NT2/D1 (cell line): ENCODE measurements at regions not wholly inside any gene's neighbourhood (a gene's known extent, or its start where the extent isn't known, plus 50 kb on each side); places are given as distances from the start of the nearest gene placed in this dataset.

Experiments
- DNase-seq: peaks from one replicate; pipeline ENCODE4 v3.0.0-alpha.2; 2011; ENCODE audit warnings: low read depth, low spot score
- H3K27me3 ChIP-seq: 2 replicates; pipeline ENCODE4 v1.6.0; 2011; ENCODE audit warnings: mild to moderate bottlenecking; ENCODE audit not compliant: insufficient read length, insufficient read depth
- H3K36me3 ChIP-seq: 2 replicates; pipeline ENCODE4 v1.6.1; 2011; ENCODE audit warnings: mild to moderate bottlenecking, low read length, mixed read lengths; ENCODE audit not compliant: insufficient read depth, insufficient read length
- H3K4me1 ChIP-seq: 2 replicates; pipeline ENCODE4 v1.5.1; 2011; ENCODE audit not compliant: insufficient read depth, insufficient read length
- H3K4me3 ChIP-seq: 2 replicates; pipeline ENCODE4 v1.5.1; 2011; ENCODE audit warnings: low read depth; ENCODE audit not compliant: insufficient read length
- H3K9ac ChIP-seq: 2 replicates; pipeline ENCODE4 v1.6.0; 2011; ENCODE audit warnings: low read depth; ENCODE audit not compliant: insufficient read length
- H3K9me3 ChIP-seq: 2 replicates; pipeline ENCODE4 v1.5.1; 2011; ENCODE audit warnings: mild to moderate bottlenecking, low read length; ENCODE audit not compliant: insufficient read depth
- SUZ12 ChIP-seq: IDR thresholded peaks from 2 replicates; pipeline ENCODE4 v1.6.1; 2011; ENCODE audit not compliant: insufficient read length, insufficient read depth; ENCODE audit errors: extremely low read depth
- YY1 ChIP-seq: IDR thresholded peaks from 2 replicates; pipeline ENCODE4 v1.6.1; 2011; ENCODE audit not compliant: insufficient read length, insufficient read depth
- ZNF274 ChIP-seq: IDR thresholded peaks from 2 replicates; pipeline ENCODE4 v1.6.1; 2011; ENCODE audit warnings: mild to moderate bottlenecking, low read depth, low read length

GRCh38 chr14:57078054-57078453, 190.7 kb downstream of the EXOC5 start:
- TF ChIP-seq SUZ12 (no peak), YY1 (no peak), ZNF274 (no peak)
- H3K4me3 ChIP-seq = no peak overlapping the region
- no peaks in the 10 kb centered on the region for H3K4me1 ChIP-seq
- no peak for DNase-seq
- H3K9ac ChIP-seq = no peak overlapping the region
- H3K9me3 ChIP-seq = no peaks in the 10 kb centered on the region
- H3K27me3 ChIP-seq = no peaks in the 10 kb centered on the region
- H3K36me3 ChIP-seq = no peaks in the 10 kb centered on the region

GRCh38 chr14:57073986-57074385, 194.7 kb downstream of the EXOC5 start:
- H3K4me1 ChIP-seq = no peaks in the 10 kb centered on the region
- no peaks in the 10 kb centered on the region for H3K27me3 ChIP-seq
- TF ChIP-seq YY1 (no peak), ZNF274 (no peak), SUZ12 (no peak)
- no peak overlapping the region for H3K4me3 ChIP-seq
- no peak for DNase-seq
- no peak overlapping the region for H3K9ac ChIP-seq
- no peaks in the 10 kb centered on the region for H3K9me3 ChIP-seq
- H3K36me3 ChIP-seq = no peaks in the 10 kb centered on the region

GRCh38 chr14:57071639-57072038, 197.1 kb downstream of the EXOC5 start:
- H3K4me3 ChIP-seq = no peak overlapping the region
- H3K27me3 ChIP-seq = no peaks in the 10 kb centered on the region
- TF ChIP-seq SUZ12 (no peak), ZNF274 (no peak), YY1 (no peak)
- H3K9me3 ChIP-seq = no peaks in the 10 kb centered on the region
- H3K4me1 ChIP-seq = no peaks in the 10 kb centered on the region
- DNase-seq = no peak
- H3K9ac ChIP-seq = no peak overlapping the region
- no peaks in the 10 kb centered on the region for H3K36me3 ChIP-seq

DNA sequence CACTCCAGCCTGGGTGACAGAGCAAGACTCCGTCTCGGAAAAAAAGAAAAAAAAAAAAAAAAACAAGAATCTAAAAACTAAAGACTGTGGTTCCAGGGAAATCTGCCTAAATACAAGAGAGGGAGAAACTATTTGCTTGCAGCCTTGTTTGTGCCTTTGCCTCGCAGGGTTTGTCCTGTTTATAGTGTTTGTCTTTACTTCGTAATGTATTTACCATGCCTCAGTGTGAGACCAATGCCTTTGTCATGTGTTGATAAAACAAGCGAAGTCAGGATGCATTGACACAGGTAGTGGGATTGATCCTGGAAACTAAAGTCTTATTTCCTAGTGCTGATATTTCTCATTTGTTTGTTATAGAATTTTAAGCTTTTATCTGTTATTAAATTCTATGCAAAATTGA, 199.0 kb downstream of the EXOC5 start:
- no peak for DNase-seq
- no peak for TF ChIP-seq ZNF274
- no peak for TF ChIP-seq YY1
- TF ChIP-seq SUZ12 = no peak
- H3K9me3 ChIP-seq = no peaks in the 10 kb centered on the region
- no peaks in the 10 kb centered on the region for H3K36me3 ChIP-seq
- H3K4me1 ChIP-seq = no peaks in the 10 kb centered on the region
- no peak overlapping the region for H3K9ac ChIP-seq
- no peak overlapping the region for H3K4me3 ChIP-seq
- peaks cover 2% of the 10 kb centered on the region for H3K27me3 ChIP-seq

- DNase-seq = no peak
- H3K4me3 ChIP-seq = no peak overlapping the region
- H3K4me1 ChIP-seq = no peaks in the 10 kb centered on the region
- TF ChIP-seq ZNF274 (no peak), YY1 (no peak), SUZ12 (no peak)
- no peaks in the 10 kb centered on the region for H3K9me3 ChIP-seq
- H3K36me3 ChIP-seq = no peaks in the 10 kb centered on the region
- no peak overlapping the region for H3K9ac ChIP-seq
- H3K27me3 ChIP-seq = peaks cover 2% of the 10 kb centered on the region
These were observed 200.2 kb downstream of the EXOC5 start for GRCh38 chr14:57068511-57068910.

DNA sequence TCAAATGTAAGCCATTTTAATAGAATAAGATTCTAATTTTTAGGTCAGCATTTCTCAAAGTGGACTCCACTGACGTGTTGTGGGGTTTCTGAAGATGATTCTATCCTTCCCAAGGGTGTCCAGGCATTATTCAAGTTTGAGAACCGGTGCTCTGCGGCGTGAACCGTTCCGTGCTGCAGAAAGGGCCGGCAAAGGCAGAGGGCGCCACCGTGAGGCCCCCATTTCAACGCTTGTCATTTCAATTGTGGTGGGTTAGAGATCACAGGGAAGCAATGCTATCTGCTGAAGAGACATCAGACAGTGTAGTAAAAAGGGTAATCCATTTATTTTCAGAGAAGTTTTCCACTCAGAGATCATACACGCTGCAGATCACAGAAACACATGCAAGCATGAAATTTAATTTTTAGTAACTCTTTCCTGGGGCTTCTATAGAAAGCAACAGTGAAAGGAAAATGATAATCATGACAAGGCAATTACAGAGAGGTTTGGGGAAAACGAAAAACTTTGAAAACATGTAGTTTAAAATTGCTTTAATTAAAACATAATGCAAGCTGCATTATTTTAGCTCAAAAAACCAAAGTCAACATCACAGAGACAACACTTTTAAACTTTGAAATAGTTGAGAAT, 201.7 kb downstream of the EXOC5 start:
- Histone ChIP-seq H3K4me3 (no peak overlapping the region), H3K4me1 (no peaks in the 10 kb centered on the region), H3K9me3 (no peaks in the 10 kb centered on the region), H3K9ac (no peak overlapping the region), H3K27me3 (peaks cover 2% of the 10 kb centered on the region), H3K36me3 (no peaks in the 10 kb centered on the region)
- peak; percentile 57 for DNase-seq
- TF ChIP-seq SUZ12 (no peak), ZNF274 (no peak), YY1 (no peak)

- no peak for DNase-seq
- Histone ChIP-seq H3K4me1 (no peaks in the 10 kb centered on the region), H3K36me3 (no peaks in the 10 kb centered on the region), H3K9ac (no peak overlapping the region), H3K27me3 (peaks cover 2% of the 10 kb centered on the region), H3K4me3 (no peak overlapping the region), H3K9me3 (no peaks in the 10 kb centered on the region)
- TF ChIP-seq SUZ12 (no peak), ZNF274 (no peak), YY1 (no peak)
These were observed 202.2 kb downstream of the EXOC5 start for GRCh38 chr14:57066463-57066862.

DNA sequence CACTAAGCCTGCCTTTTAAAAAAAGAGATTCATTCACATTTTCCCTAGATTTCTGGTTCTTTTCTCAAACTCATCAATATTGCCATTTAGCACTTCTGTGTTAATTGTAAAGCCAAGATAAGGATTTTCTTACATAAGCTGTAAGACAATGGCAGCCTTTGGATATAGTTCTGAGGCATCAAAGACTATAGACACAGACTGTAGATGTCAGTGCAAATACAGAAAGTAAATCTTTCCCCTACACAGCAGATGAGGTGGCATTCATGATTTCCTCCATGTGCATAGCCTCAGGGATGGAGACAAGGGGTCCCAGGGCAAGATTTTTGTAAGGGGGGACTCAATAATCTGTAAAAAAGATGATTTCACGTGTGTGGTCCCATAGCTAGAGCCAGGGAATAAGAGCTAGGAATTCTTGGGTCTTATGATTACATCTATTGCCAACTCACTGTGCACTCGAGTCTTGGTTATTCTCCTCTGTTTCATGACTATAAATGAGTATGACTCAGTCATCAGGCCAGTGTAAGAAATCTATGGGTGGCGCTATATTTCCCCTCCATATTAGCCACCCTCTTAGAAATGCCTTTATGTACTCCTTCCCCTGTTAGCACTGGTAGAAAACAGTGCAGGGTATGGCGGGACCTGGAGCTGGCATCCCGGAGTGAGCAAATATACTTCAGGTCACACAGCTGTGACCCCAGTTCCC, 207.5 kb downstream of the EXOC5 start:
- H3K36me3 ChIP-seq = no peaks in the 10 kb centered on the region
- H3K27me3 ChIP-seq = no peaks in the 10 kb centered on the region
- H3K4me1 ChIP-seq = no peaks in the 10 kb centered on the region
- no peak overlapping the region for H3K9ac ChIP-seq
- no peak overlapping the region for H3K4me3 ChIP-seq
- no peak for DNase-seq
- TF ChIP-seq ZNF274 = no peak
- no peak for TF ChIP-seq YY1
- no peak for TF ChIP-seq SUZ12
- H3K9me3 ChIP-seq = no peaks in the 10 kb centered on the region
